RWPE2 (cell line): ENCODE measurements at regions not wholly inside any gene's neighbourhood (a gene's known extent, or its start where the extent isn't known, plus 50 kb on each side); places are given as distances from the start of the nearest gene placed in this dataset.

Experiments used
- ATAC-seq: fragments of 200-7000 bp; cut with Tn5 transposase; 3 replicates; pipeline ENCODE4 v1.9.1; 2021; ENCODE audit warnings: low read depth
- DNase-seq: peaks from one replicate; pipeline ENCODE4 v3.0.0-alpha.2; 2020; ENCODE audit warnings: low spot score
- H3K27ac ChIP-seq: fragments of 450-650 bp; 2 replicates; pipeline ENCODE4 v1.5.1; 2017; ENCODE audit warnings: mild to moderate bottlenecking; ENCODE audit not compliant: poor library complexity, severe bottlenecking
- H3K27me3 ChIP-seq: fragments of 250-450 bp; sonication (Bioruptor Pico); 2 replicates; pipeline ENCODE4 v1.5.1; 2021; ENCODE audit warnings: mild to moderate bottlenecking, moderate library complexity; ENCODE audit not compliant: insufficient read depth, poor library complexity, severe bottlenecking
- H3K36me3 ChIP-seq: fragments of 250-450 bp; sonication (Bioruptor Pico); 2 replicates; pipeline ENCODE4 v1.5.1; 2020; ENCODE audit warnings: low read depth, mild to moderate bottlenecking, moderate library complexity
- H3K4me1 ChIP-seq: fragments of 250-450 bp; sonication (Bioruptor Pico); 2 replicates; pipeline ENCODE4 v1.5.1; 2021; ENCODE audit warnings: mild to moderate bottlenecking, moderate library complexity; ENCODE audit not compliant: insufficient read depth, poor library complexity, severe bottlenecking
- H3K4me3 ChIP-seq: fragments of 250-450 bp; sonication (Bioruptor Pico); 2 replicates; pipeline ENCODE4 v1.5.1; 2021; ENCODE audit warnings: mild to moderate bottlenecking, moderate library complexity; ENCODE audit not compliant: severe bottlenecking
- H3K9me3 ChIP-seq: fragments of 250-450 bp; sonication (Bioruptor Pico); 2 replicates; pipeline ENCODE4 v1.5.1; 2021; ENCODE audit warnings: mild to moderate bottlenecking, moderate library complexity; ENCODE audit not compliant: severe bottlenecking
- CTCF ChIP-seq: fragments of 450-650 bp; IDR thresholded peaks from one replicate; pipeline ENCODE4 v1.5.1; 2017; ENCODE audit warnings: mild to moderate bottlenecking, moderate library complexity; ENCODE audit not compliant: poor library complexity, severe bottlenecking

DNA sequence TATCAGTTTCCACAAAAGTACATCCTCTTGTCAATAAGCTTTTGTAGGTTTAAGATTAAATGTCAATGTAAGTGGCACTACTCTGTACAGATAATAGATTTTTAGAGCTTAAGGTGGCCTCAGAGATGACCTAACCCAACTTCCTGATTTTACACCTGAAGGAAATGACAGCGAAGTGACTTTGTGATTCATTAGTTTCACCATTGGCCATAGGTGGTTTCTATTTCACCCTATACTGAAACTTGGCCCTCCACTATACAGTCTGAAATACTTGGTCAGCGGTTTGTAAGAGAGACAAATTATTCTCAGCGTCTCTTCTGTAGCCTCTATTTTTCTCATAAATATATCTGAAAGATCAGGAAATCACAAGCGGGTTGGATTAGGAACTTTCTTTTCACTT, 330.4 kb upstream of the FAM98A start:
- H3K4me3 ChIP-seq, result no peak overlapping the region
- H3K9me3 ChIP-seq, result no peaks in the 10 kb centered on the region
- TF ChIP-seq CTCF, result no peak
- no peaks in the 10 kb centered on the region for H3K4me1 ChIP-seq
- no peaks in the 10 kb centered on the region for H3K27me3 ChIP-seq
- H3K36me3 ChIP-seq, result no peaks in the 10 kb centered on the region
- DNase-seq, result no peak
- H3K27ac ChIP-seq, result no peak overlapping the region
- no peak for ATAC-seq

- Histone ChIP-seq H3K4me3 (no peak overlapping the region), H3K27ac (no peak overlapping the region), H3K4me1 (no peaks in the 10 kb centered on the region), H3K36me3 (no peaks in the 10 kb centered on the region), H3K27me3 (no peaks in the 10 kb centered on the region), H3K9me3 (no peaks in the 10 kb centered on the region)
- ATAC-seq (no peak), DNase-seq (no peak)
- TF ChIP-seq CTCF, result no peak
Observed at GRCh38 chr2:33927756-33928155, 328.7 kb upstream of the FAM98A start.

DNA sequence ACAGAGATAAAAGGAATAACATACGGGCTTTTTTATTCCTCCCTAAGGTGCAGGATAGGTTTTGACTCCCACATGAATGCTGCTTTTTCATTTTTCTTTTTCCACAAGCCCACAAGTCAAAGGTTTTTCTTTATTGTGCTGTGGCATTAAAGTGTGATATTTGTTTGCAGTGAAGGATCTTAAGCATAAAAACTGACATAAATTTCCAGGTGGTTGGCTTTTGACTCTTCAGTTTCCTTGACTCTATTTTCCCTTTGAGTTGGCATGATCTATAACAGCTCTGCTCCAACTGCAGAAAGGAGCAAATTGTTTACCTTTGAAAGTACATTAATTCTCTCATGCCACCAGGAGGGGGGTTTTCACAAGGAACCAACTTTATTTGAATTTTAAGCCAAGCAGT, 326.2 kb upstream of the FAM98A start:
- no peaks in the 10 kb centered on the region for H3K27me3 ChIP-seq
- H3K4me3 ChIP-seq, result no peak overlapping the region
- H3K4me1 ChIP-seq, result no peaks in the 10 kb centered on the region
- no peak for TF ChIP-seq CTCF
- H3K36me3 ChIP-seq, result no peaks in the 10 kb centered on the region
- no peak overlapping the region for H3K27ac ChIP-seq
- ATAC-seq (no peak), DNase-seq (no peak)
- no peaks in the 10 kb centered on the region for H3K9me3 ChIP-seq

DNA sequence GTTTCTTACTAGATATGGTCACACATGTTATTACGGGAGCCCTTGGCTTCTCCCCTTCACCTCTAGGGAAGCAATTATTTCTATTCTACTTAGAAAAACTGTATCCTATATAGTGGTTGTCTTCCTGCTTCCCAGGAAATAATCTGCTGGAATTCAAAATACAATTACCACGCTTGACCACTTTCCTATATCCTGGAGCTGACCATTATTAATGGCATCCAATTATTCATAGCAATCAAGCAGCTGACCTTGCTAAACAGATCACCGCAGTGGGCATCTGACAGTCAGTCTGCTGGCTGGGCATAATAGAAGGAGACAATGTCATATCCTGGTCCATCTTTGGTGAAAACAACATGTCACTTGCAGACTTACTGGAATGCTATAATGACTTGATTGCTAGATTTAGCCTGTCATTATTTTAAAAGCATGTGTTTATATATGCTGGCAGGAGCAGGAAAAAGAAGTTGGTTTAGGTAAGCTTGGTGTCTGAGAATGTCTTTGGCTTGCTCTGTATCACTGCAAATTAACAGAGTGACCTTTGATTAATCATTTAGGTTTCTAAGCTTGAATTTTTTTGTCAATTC, 325.6 kb upstream of the FAM98A start:
- Histone ChIP-seq H3K9me3 (no peaks in the 10 kb centered on the region), H3K27me3 (no peaks in the 10 kb centered on the region), H3K4me3 (no peak overlapping the region), H3K36me3 (no peaks in the 10 kb centered on the region), H3K4me1 (no peaks in the 10 kb centered on the region), H3K27ac (no peak overlapping the region)
- ATAC-seq, result no peak
- TF ChIP-seq CTCF, result no peak
- DNase-seq, result no peak

DNA sequence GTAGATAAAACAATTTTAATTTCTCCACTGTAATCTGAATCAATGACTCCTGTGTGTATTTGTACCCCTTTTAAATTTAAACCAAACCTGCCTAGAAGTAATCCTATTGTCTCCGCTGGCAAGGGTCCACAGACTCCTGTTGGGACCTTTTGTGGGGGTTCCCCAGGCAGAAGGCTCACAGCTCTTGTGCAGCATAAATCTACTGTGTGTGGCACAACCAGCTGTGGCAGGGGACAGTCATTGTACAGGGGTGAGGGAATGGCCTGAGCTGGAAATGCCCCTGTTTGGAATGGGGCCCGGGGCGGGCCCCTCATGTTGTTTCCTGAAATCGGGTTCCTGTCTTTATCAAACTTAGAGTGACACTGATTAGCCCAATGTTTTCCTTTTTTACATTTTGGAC, 318.2 kb upstream of the FAM98A start:
- Histone ChIP-seq H3K4me1 (no peaks in the 10 kb centered on the region), H3K27me3 (no peaks in the 10 kb centered on the region), H3K9me3 (no peaks in the 10 kb centered on the region), H3K36me3 (no peaks in the 10 kb centered on the region), H3K4me3 (no peak overlapping the region), H3K27ac (no peak overlapping the region)
- DNase-seq (no peak), ATAC-seq (no peak)
- TF ChIP-seq CTCF, result no peak
